GM23338 (cell line): ENCODE measurements at regions not wholly inside any gene's neighbourhood (a gene's known extent, or its start where the extent isn't known, plus 50 kb on each side); places are given as distances from the start of the nearest gene placed in this dataset.

Experiments
- ATAC-seq: fragments of 200-7000 bp; cut with Tn5 transposase; 3 replicates; pipeline ENCODE4 v1.9.1; 2020
- DNase-seq: peaks from one replicate; pipeline ENCODE4 v3.0.0-alpha.2; 2015; ENCODE audit warnings: low spot score
- H2AFZ ChIP-seq: fragments of 200-600 bp; sonication (generic); 2 replicates; pipeline ENCODE4 v1.8.0; 2016; ENCODE audit warnings: antibody characterized with exemption, mild to moderate bottlenecking, moderate library complexity
- H3F3A ChIP-seq: fragments of 200-600 bp; sonication (generic); replicated peaks from 2 replicates; pipeline ENCODE4 v1.8.0; 2017; ENCODE audit warnings: antibody characterized with exemption, mixed run types, low read depth
- H3K27ac ChIP-seq: fragments of 200-600 bp; sonication (generic); 2 replicates; pipeline ENCODE4 v1.6.1; 2016; ENCODE audit warnings: low read depth
- H3K27me3 ChIP-seq: fragments of 200-600 bp; sonication (generic); 2 replicates; pipeline ENCODE4 v1.8.0; 2016; ENCODE audit warnings: mild to moderate bottlenecking, mixed run types, moderate library complexity; ENCODE audit not compliant: insufficient read depth
- H3K36me3 ChIP-seq: fragments of 200-600 bp; sonication (generic); 2 replicates; pipeline ENCODE4 v1.8.0; 2016; ENCODE audit warnings: mild to moderate bottlenecking; ENCODE audit not compliant: insufficient read depth
- H3K4me1 ChIP-seq: fragments of 200-600 bp; sonication (generic); 2 replicates; pipeline ENCODE4 v1.8.0; 2016; ENCODE audit warnings: mild to moderate bottlenecking, moderate library complexity; ENCODE audit not compliant: insufficient read depth
- H3K4me2 ChIP-seq: fragments of 200-600 bp; sonication (generic); 2 replicates; pipeline ENCODE4 v1.7.1; 2017; ENCODE audit warnings: mixed run types
- H3K4me3 ChIP-seq: fragments of 200-600 bp; sonication (generic); 2 replicates; pipeline ENCODE4 v1.6.1; 2016; ENCODE audit warnings: mixed run types
- H3K79me2 ChIP-seq: fragments of 200-600 bp; sonication (generic); replicated peaks from 2 replicates; pipeline ENCODE4 v1.8.0; 2017; ENCODE audit warnings: mild to moderate bottlenecking; ENCODE audit not compliant: insufficient read depth
- H3K9me2 ChIP-seq: fragments of 200-600 bp; sonication (generic); 2 replicates; pipeline ENCODE4 v1.8.0; 2017; ENCODE audit not compliant: insufficient read depth
- H4K20me1 ChIP-seq: fragments of 200-600 bp; sonication (generic); replicated peaks from 2 replicates; pipeline ENCODE4 v1.8.0; 2017; ENCODE audit warnings: mild to moderate bottlenecking; ENCODE audit not compliant: insufficient read depth
- H3K27ac Mint-ChIP-seq: 2 replicates; pipeline ENCODE4 v1.8.0; 2020; ENCODE audit warnings: inconsistent platforms, mild to moderate bottlenecking, moderate library complexity, mixed read lengths
- H3K27me3 Mint-ChIP-seq: 3 replicates; pipeline ENCODE4 v1.8.0; 2022; ENCODE audit warnings: low read depth, mild to moderate bottlenecking, moderate library complexity, mixed read lengths, inconsistent platforms; ENCODE audit not compliant: insufficient read depth, poor library complexity
- H3K36me3 Mint-ChIP-seq: 3 replicates; pipeline ENCODE4 v1.8.0; 2021; ENCODE audit warnings: low read depth, mild to moderate bottlenecking, inconsistent platforms, moderate library complexity, mixed read lengths
- H3K4me1 Mint-ChIP-seq: 3 replicates; pipeline ENCODE4 v1.8.0; 2020; ENCODE audit warnings: mild to moderate bottlenecking, inconsistent platforms, mixed read lengths
- H3K4me3 Mint-ChIP-seq: 3 replicates; pipeline ENCODE4 v1.8.0; 2021; ENCODE audit warnings: moderate library complexity, mild to moderate bottlenecking, inconsistent platforms, mixed read lengths
- H3K9me3 Mint-ChIP-seq: 3 replicates; pipeline ENCODE4 v1.8.0; 2020; ENCODE audit warnings: moderate library complexity, mild to moderate bottlenecking, inconsistent platforms, mixed read lengths
- CREB1 ChIP-seq: fragments of 250-450 bp; sonication (Bioruptor Pico); IDR thresholded peaks from 2 replicates; pipeline ENCODE4 v1.5.0; 2020; ENCODE audit warnings: low read depth, mild to moderate bottlenecking, moderate library complexity
- EZH2 ChIP-seq: fragments of 200-600 bp; sonication (generic); IDR thresholded peaks from one replicate; pipeline ENCODE4 v1.8.0; 2017; ENCODE audit warnings: antibody characterized with exemption, mild to moderate bottlenecking, low read depth; ENCODE audit not compliant: unreplicated experiment
- EZH2phosphoT487 ChIP-seq: fragments of 200-600 bp; sonication (generic); IDR thresholded peaks from one replicate; pipeline ENCODE4 v1.8.1; 2018; ENCODE audit warnings: antibody characterized with exemption; ENCODE audit not compliant: unreplicated experiment
- JUNB ChIP-seq: IDR thresholded peaks from one replicate; pipeline ENCODE4 v1.6.1; 2016; ENCODE audit warnings: antibody characterized with exemption; ENCODE audit not compliant: unreplicated experiment
- NANOG ChIP-seq: IDR thresholded peaks from 2 replicates; pipeline ENCODE4 v1.6.1; 2016; ENCODE audit warnings: antibody characterized with exemption, borderline replicate concordance
- POLR2AphosphoS5 ChIP-seq: IDR thresholded peaks from 2 replicates; pipeline ENCODE4 v1.6.1; 2016; ENCODE audit warnings: antibody characterized with exemption, low read depth
- STAT1 ChIP-seq: IDR thresholded peaks from one replicate; pipeline ENCODE4 v1.6.1; 2016; ENCODE audit warnings: antibody characterized with exemption; ENCODE audit not compliant: unreplicated experiment
- ZNF114 ChIP-seq: fragments of 250-450 bp; sonication (Bioruptor Pico); IDR thresholded peaks from 2 replicates; pipeline ENCODE4 v1.5.0; 2020; ENCODE audit warnings: mild to moderate bottlenecking, moderate library complexity
- ZNF331 ChIP-seq: fragments of 250-450 bp; sonication (Bioruptor Pico); IDR thresholded peaks from 2 replicates; pipeline ENCODE4 v1.5.0; 2020; ENCODE audit warnings: low read depth, mild to moderate bottlenecking, moderate library complexity
- TF ChIP-seq, protein P1 (sequence below): IDR thresholded peaks from 2 replicates; pipeline ENCODE4 v1.6.1; 2016; ENCODE audit warnings: antibody characterized with exemption
- TF ChIP-seq, protein P2 (sequence below), 2 experiments: fragments of 200-600 bp in 1 of 2; sonication (generic) in 1 of 2; conservative IDR thresholded peaks; 2 replicates each; pipeline versions ENCODE4 v1.5.1 to v1.6.1; 2016 to 2017; ENCODE audit warnings: antibody characterized with exemption in 2 of 2, low read depth in 2 of 2, mild to moderate bottlenecking in 2 of 2, moderate library complexity in 1 of 2
- TF ChIP-seq, protein P3 (sequence below): IDR thresholded peaks from one replicate; pipeline ENCODE4 v1.6.1; 2018; ENCODE audit warnings: antibody characterized with exemption; ENCODE audit not compliant: unreplicated experiment
- TF ChIP-seq, protein P4 (sequence below): fragments of 250-450 bp; sonication (Bioruptor Pico); IDR thresholded peaks from 2 replicates; pipeline ENCODE4 v1.5.0; 2020; ENCODE audit warnings: mild to moderate bottlenecking, moderate library complexity

DNA sequence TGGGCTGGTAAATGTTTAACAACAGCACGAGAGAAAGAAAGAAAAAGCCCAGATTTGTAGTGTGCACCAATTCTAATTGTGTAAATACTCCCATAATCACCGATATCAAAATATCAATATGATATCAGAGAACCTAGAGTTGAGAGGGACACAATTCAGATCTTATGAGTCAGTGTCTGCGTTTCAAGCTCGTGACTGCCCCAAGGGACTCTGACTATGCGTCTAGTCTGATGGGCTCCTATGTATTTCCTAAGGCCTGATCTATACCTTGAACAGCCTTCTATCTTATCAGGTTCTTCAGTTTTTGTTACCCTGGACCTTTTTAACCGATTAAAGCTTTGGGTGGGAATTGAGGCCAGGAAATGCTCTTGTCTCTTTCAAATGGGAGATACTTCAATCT, 243.0 kb upstream of the SLC24A2 start:
- no peak overlapping the region for H3K4me2 ChIP-seq
- no peaks in the 10 kb centered on the region for H4K20me1 ChIP-seq
- no peaks in the 10 kb centered on the region for H3K36me3 Mint-ChIP-seq
- TF ChIP-seq, protein P1, sequence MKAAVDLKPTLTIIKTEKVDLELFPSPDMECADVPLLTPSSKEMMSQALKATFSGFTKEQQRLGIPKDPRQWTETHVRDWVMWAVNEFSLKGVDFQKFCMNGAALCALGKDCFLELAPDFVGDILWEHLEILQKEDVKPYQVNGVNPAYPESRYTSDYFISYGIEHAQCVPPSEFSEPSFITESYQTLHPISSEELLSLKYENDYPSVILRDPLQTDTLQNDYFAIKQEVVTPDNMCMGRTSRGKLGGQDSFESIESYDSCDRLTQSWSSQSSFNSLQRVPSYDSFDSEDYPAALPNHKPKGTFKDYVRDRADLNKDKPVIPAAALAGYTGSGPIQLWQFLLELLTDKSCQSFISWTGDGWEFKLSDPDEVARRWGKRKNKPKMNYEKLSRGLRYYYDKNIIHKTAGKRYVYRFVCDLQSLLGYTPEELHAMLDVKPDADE, result no peak
- TF ChIP-seq, protein P2, sequence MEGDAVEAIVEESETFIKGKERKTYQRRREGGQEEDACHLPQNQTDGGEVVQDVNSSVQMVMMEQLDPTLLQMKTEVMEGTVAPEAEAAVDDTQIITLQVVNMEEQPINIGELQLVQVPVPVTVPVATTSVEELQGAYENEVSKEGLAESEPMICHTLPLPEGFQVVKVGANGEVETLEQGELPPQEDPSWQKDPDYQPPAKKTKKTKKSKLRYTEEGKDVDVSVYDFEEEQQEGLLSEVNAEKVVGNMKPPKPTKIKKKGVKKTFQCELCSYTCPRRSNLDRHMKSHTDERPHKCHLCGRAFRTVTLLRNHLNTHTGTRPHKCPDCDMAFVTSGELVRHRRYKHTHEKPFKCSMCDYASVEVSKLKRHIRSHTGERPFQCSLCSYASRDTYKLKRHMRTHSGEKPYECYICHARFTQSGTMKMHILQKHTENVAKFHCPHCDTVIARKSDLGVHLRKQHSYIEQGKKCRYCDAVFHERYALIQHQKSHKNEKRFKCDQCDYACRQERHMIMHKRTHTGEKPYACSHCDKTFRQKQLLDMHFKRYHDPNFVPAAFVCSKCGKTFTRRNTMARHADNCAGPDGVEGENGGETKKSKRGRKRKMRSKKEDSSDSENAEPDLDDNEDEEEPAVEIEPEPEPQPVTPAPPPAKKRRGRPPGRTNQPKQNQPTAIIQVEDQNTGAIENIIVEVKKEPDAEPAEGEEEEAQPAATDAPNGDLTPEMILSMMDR (conservative IDR thresholded peaks at IDR 0.05; ENCODE audit: low read depth in 2 of 2), result no peak
- TF ChIP-seq NANOG (no peak), EZH2 (no peak), EZH2phosphoT487 (no peak), POLR2AphosphoS5 (no peak), ZNF331 (CRISPR knock-in tag) (no peak), STAT1 (no peak), JUNB (no peak), ZNF114 (CRISPR knock-in tag) (no peak), CREB1 (CRISPR knock-in tag) (no peak)
- TF ChIP-seq, protein P3, sequence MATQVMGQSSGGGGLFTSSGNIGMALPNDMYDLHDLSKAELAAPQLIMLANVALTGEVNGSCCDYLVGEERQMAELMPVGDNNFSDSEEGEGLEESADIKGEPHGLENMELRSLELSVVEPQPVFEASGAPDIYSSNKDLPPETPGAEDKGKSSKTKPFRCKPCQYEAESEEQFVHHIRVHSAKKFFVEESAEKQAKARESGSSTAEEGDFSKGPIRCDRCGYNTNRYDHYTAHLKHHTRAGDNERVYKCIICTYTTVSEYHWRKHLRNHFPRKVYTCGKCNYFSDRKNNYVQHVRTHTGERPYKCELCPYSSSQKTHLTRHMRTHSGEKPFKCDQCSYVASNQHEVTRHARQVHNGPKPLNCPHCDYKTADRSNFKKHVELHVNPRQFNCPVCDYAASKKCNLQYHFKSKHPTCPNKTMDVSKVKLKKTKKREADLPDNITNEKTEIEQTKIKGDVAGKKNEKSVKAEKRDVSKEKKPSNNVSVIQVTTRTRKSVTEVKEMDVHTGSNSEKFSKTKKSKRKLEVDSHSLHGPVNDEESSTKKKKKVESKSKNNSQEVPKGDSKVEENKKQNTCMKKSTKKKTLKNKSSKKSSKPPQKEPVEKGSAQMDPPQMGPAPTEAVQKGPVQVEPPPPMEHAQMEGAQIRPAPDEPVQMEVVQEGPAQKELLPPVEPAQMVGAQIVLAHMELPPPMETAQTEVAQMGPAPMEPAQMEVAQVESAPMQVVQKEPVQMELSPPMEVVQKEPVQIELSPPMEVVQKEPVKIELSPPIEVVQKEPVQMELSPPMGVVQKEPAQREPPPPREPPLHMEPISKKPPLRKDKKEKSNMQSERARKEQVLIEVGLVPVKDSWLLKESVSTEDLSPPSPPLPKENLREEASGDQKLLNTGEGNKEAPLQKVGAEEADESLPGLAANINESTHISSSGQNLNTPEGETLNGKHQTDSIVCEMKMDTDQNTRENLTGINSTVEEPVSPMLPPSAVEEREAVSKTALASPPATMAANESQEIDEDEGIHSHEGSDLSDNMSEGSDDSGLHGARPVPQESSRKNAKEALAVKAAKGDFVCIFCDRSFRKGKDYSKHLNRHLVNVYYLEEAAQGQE, result no peak
- TF ChIP-seq, protein P4, sequence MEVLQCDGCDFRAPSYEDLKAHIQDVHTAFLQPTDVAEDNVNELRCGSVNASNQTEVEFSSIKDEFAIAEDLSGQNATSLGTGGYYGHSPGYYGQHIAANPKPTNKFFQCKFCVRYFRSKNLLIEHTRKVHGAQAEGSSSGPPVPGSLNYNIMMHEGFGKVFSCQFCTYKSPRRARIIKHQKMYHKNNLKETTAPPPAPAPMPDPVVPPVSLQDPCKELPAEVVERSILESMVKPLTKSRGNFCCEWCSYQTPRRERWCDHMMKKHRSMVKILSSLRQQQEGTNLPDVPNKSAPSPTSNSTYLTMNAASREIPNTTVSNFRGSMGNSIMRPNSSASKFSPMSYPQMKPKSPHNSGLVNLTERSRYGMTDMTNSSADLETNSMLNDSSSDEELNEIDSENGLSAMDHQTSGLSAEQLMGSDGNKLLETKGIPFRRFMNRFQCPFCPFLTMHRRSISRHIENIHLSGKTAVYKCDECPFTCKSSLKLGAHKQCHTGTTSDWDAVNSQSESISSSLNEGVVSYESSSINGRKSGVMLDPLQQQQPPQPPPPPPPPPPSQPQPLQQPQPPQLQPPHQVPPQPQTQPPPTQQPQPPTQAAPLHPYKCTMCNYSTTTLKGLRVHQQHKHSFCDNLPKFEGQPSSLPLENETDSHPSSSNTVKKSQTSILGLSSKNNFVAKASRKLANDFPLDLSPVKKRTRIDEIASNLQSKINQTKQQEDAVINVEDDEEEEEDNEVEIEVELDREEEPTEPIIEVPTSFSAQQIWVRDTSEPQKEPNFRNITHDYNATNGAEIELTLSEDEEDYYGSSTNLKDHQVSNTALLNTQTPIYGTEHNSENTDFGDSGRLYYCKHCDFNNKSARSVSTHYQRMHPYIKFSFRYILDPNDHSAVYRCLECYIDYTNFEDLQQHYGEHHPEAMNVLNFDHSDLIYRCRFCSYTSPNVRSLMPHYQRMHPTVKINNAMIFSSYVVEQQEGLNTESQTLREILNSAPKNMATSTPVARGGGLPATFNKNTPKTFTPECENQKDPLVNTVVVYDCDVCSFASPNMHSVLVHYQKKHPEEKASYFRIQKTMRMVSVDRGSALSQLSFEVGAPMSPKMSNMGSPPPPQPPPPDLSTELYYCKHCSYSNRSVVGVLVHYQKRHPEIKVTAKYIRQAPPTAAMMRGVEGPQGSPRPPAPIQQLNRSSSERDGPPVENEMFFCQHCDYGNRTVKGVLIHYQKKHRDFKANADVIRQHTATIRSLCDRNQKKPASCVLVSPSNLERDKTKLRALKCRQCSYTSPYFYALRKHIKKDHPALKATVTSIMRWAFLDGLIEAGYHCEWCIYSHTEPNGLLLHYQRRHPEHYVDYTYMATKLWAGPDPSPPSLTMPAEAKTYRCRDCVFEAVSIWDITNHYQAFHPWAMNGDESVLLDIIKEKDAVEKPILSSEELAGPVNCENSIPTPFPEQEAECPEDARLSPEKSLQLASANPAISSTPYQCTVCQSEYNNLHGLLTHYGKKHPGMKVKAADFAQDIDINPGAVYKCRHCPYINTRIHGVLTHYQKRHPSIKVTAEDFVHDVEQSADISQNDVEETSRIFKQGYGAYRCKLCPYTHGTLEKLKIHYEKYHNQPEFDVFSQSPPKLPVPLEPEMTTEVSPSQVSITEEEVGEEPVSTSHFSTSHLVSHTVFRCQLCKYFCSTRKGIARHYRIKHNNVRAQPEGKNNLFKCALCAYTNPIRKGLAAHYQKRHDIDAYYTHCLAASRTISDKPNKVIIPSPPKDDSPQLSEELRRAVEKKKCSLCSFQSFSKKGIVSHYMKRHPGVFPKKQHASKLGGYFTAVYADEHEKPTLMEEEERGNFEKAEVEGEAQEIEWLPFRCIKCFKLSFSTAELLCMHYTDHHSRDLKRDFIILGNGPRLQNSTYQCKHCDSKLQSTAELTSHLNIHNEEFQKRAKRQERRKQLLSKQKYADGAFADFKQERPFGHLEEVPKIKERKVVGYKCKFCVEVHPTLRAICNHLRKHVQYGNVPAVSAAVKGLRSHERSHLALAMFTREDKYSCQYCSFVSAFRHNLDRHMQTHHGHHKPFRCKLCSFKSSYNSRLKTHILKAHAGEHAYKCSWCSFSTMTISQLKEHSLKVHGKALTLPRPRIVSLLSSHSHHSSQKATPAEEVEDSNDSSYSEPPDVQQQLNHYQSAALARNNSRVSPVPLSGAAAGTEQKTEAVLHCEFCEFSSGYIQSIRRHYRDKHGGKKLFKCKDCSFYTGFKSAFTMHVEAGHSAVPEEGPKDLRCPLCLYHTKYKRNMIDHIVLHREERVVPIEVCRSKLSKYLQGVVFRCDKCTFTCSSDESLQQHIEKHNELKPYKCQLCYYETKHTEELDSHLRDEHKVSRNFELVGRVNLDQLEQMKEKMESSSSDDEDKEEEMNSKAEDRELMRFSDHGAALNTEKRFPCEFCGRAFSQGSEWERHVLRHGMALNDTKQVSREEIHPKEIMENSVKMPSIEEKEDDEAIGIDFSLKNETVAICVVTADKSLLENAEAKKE (CRISPR knock-in tag), result no peak
- no peak overlapping the region for H3K4me3 Mint-ChIP-seq
- no peaks in the 10 kb centered on the region for H3K27me3 Mint-ChIP-seq
- no peak overlapping the region for H3K4me3 ChIP-seq
- H3K36me3 ChIP-seq, result no peaks in the 10 kb centered on the region
- H3K27ac ChIP-seq, result no peak overlapping the region
- no peaks in the 10 kb centered on the region for H3K9me2 ChIP-seq
- H3K27ac Mint-ChIP-seq, result no peak overlapping the region; the same call in 1 of the 2 replicates
- DNase-seq (no peak), ATAC-seq (no peak; the same call in 2 of the 3 replicates)
- H3K4me1 Mint-ChIP-seq, result peaks cover 16% of the 10 kb centered on the region; the same call in 2 of the 3 replicates
- no peaks in the 10 kb centered on the region for H3K9me3 Mint-ChIP-seq
- no peaks in the 10 kb centered on the region for H3K79me2 ChIP-seq
- H2AFZ ChIP-seq, result no peak overlapping the region
- H3K27me3 ChIP-seq, result no peaks in the 10 kb centered on the region
- 0 out of 2 replicates have a peak, but pooled peaks cover 6% of the 10 kb centered on the region for H3K4me1 ChIP-seq
- no peaks in the 10 kb centered on the region for H3F3A ChIP-seq
